HEK293T (cell line): ENCODE measurements at regions not wholly inside any gene's neighbourhood (a gene's known extent, or its start where the extent isn't known, plus 50 kb on each side); places are given as distances from the start of the nearest gene placed in this dataset.

Experiments
- CTCF ChIA-PET: fragments of 350-600 bp; formaldehyde crosslinking; extraction: SDS; loops from one replicate; lab custom pipeline; 2021; ENCODE audit warnings: antibody characterized with exemption, inconsistent platforms; lab: Yijun Ruan, JAX
- POLR2A ChIA-PET: fragments of 350-600 bp; formaldehyde crosslinking; extraction: SDS; loops from one replicate; lab custom pipeline; 2020; ENCODE audit warnings: antibody characterized with exemption, inconsistent platforms; lab: Yijun Ruan, JAX
- DNase-seq: peaks from one replicate; pipeline ENCODE4 v3.0.0; 2012; ENCODE audit warnings: mixed read lengths; ENCODE audit errors: extremely low spot score
- ARNT ChIP-seq: fragments of 450-650 bp; IDR thresholded peaks from 2 replicates; pipeline ENCODE4 v1.6.1; 2017; ENCODE audit warnings: mild to moderate bottlenecking
- BHLHE40 ChIP-seq: fragments of 450-650 bp; IDR thresholded peaks from 2 replicates; pipeline ENCODE4 v1.6.1; 2016; ENCODE audit warnings: mild to moderate bottlenecking, moderate library complexity, borderline replicate concordance
- CTBP1 ChIP-seq: fragments of 450-650 bp; IDR thresholded peaks from 2 replicates; pipeline ENCODE4 v1.6.1; 2016; ENCODE audit warnings: borderline replicate concordance
- ELF4 ChIP-seq: fragments of 450-650 bp; IDR thresholded peaks from 2 replicates; pipeline ENCODE4 v1.6.1; 2017; ENCODE audit warnings: antibody characterized with exemption
- FOXA1 ChIP-seq: fragments of 450-650 bp; IDR thresholded peaks from 2 replicates; pipeline ENCODE4 v1.6.1; 2016; ENCODE audit warnings: mild to moderate bottlenecking
- FOXK2 ChIP-seq: fragments of 450-650 bp; IDR thresholded peaks from 2 replicates; pipeline ENCODE4 v1.6.1; 2016; ENCODE audit warnings: mild to moderate bottlenecking
- FOXM1 ChIP-seq: fragments of 450-650 bp; IDR thresholded peaks from 2 replicates; pipeline ENCODE4 v1.6.1; 2017; ENCODE audit warnings: mild to moderate bottlenecking, borderline replicate concordance
- HDGF ChIP-seq: fragments of 450-650 bp; IDR thresholded peaks from 2 replicates; pipeline ENCODE4 v1.6.1; 2017; ENCODE audit warnings: antibody characterized with exemption, borderline replicate concordance
- L3MBTL2 ChIP-seq: fragments of 450-650 bp; conservative IDR thresholded peaks from 2 replicates; pipeline ENCODE4 v1.6.1; 2016; ENCODE audit warnings: mild to moderate bottlenecking
- LEF1 ChIP-seq: fragments of 450-650 bp; IDR thresholded peaks from 2 replicates; pipeline ENCODE4 v1.6.1; 2017; ENCODE audit warnings: mild to moderate bottlenecking, borderline replicate concordance
- NFRKB ChIP-seq: fragments of 450-650 bp; IDR thresholded peaks from 2 replicates; pipeline ENCODE4 v1.6.1; 2016; ENCODE audit warnings: mild to moderate bottlenecking, moderate library complexity
- PKNOX1 ChIP-seq: fragments of 450-650 bp; IDR thresholded peaks from 2 replicates; pipeline ENCODE4 v1.6.1; 2016
- SP1 ChIP-seq: fragments of 450-650 bp; IDR thresholded peaks from 2 replicates; pipeline ENCODE4 v1.6.1; 2017
- SUZ12 ChIP-seq: fragments of 450-650 bp; IDR thresholded peaks from 2 replicates; pipeline ENCODE4 v1.6.1; 2016; ENCODE audit warnings: mild to moderate bottlenecking
- TARDBP ChIP-seq: fragments of 450-650 bp; IDR thresholded peaks from 2 replicates; pipeline ENCODE4 v1.6.1; 2016
- ZNF384 ChIP-seq: fragments of 450-650 bp; IDR thresholded peaks from 2 replicates; pipeline ENCODE4 v1.6.1; 2016

DNA sequence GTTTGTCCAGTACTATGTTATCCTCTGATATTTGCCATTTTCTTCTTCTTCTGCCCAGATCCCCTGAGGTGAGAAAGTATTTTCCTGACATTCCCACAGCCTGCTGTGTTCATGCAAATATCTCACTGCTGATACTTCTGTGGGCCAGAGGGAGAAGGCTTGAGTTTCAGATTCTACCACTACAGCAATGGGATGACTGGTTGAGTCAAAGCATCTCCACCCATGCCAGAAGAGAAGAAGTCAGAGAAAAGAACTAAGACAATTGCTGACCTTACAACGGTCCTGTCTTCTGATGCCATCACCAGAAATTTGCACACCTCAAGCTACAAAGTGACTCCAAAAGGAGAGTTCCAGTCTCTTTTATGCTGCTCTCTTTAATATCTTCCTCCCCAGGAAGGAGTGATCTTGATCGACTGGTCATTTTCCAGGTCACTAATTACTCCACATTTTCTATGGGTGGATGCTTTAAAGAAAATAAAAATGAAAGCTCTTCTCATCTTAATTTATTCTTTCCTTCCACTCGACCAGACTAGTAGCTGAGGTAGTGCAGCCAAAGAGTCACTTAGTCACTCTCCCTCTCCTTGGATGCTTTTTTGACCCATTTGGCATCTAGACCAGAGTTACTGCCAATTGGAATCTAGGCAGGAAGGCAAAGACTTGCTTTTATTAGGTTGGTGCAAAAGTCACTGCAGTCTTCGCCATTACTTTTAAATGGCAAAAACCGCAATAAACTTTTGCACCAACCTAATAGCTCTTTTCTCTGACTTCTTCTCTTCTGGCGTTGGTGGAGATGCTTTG, 195.1 kb downstream of the PTPRC start:
- POLR2A ChIA-PET: no interaction called here
- TF ChIP-seq LEF1 (no peak), PKNOX1 (no peak), NFRKB (no peak)

GRCh38 chr1:198837278-198838021, 198.6 kb downstream of the PTPRC start:
- POLR2A ChIA-PET: no interaction called here
- TF ChIP-seq FOXM1 (peak; percentile 81), ELF4 (no peak), L3MBTL2 (no peak), CTBP1 (peak; percentile 96), SUZ12 (no peak), ZNF384 (0 out of 2 replicates have a peak, but pooled peaks have one; percentile 21), NFRKB (no peak), LEF1 (peak; percentile 56), PKNOX1 (peak; percentile 95), SP1 (no peak), FOXA1 (peak; percentile 61), ARNT (peak; percentile 88)
- CTCF ChIA-PET: no interaction called here
- DNase-seq: peak; percentile 74

More for the DNA sequence above, 195.1 kb downstream of the PTPRC start:
- CTCF ChIA-PET: no interaction called here
- no peak for DNase-seq

DNA sequence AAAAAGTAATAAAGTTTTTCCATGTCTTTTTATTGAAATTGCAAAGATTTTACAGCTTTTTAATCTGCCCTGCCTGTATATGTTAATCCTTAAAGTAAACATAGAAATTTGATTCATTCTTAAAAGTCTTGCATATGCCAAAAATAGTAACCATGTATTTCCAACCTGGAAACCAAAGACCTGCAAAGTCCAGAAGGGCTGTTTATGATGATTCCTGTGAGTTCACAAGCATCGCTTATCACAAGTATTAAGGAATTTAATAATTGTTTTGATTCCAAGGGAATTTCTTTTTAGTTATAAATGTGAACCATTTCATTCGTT, 199.1 kb downstream of the PTPRC start:
- DNase-seq: no peak
- CTCF ChIA-PET: no interaction called here

GRCh38 chr1:198841477-198841876, 202.6 kb downstream of the PTPRC start:
- CTCF ChIA-PET: no interaction called here

More for the DNA sequence above, 199.1 kb downstream of the PTPRC start:
- TF ChIP-seq SP1 (no peak), FOXK2 (no peak), L3MBTL2 (no peak), NFRKB (no peak), HDGF (no peak), LEF1 (0 out of 2 replicates have a peak, but pooled peaks have one; percentile 4), ELF4 (no peak)
- POLR2A ChIA-PET: no interaction called here

GRCh38 chr1:198842686-198843085, 203.8 kb downstream of the PTPRC start:
- CTCF ChIA-PET: no interaction called here
- POLR2A ChIA-PET: no interaction called here
- no peak for DNase-seq
- TF ChIP-seq FOXA1 (no peak), ZNF384 (no peak), NFRKB (no peak), FOXK2 (no peak), LEF1 (no peak), HDGF (no peak), BHLHE40 (no peak), ELF4 (no peak), FOXM1 (no peak), ARNT (no peak), SP1 (no peak), SUZ12 (no peak)

More at GRCh38 chr1:198841477-198841876, 202.6 kb downstream of the PTPRC start:
- POLR2A ChIA-PET: no interaction called here
- TF ChIP-seq SP1 (no peak), FOXK2 (no peak), PKNOX1 (no peak), TARDBP (no peak), FOXM1 (no peak), LEF1 (no peak), SUZ12 (no peak), ELF4 (no peak), HDGF (no peak), ZNF384 (no peak), FOXA1 (no peak), ARNT (no peak)
- no peak for DNase-seq

- POLR2A ChIA-PET: no interaction called here
- TF ChIP-seq FOXK2 (no peak), SP1 (no peak), HDGF (no peak), BHLHE40 (no peak), LEF1 (no peak), FOXM1 (no peak), ELF4 (no peak), FOXA1 (no peak), NFRKB (no peak), ZNF384 (no peak), ARNT (no peak)
- DNase-seq: no peak
- CTCF ChIA-PET: no interaction called here
Observed at GRCh38 chr1:198845271-198845670, 206.4 kb downstream of the PTPRC start.
